Testis (tissue), 2 donors: ENCODE measurements at regions not wholly inside any gene's neighbourhood (a gene's known extent, or its start where the extent isn't known, plus 50 kb on each side); places are given as distances from the start of the nearest gene placed in this dataset.

Source experiments
- DNase-seq: peaks from one replicate; pipeline ENCODE4 v3.0.0-alpha.2; 2019
- H3K27ac ChIP-seq, 2 donors: fragments of 200-600 bp; sonication (generic); one replicate each; pipeline ENCODE4 v1.5.1; 2019
- H3K27me3 ChIP-seq: fragments of 200-600 bp; sonication (generic); one replicate; pipeline ENCODE4 v1.5.1; 2019
- H3K36me3 ChIP-seq: fragments of 200-600 bp; sonication (generic); one replicate; pipeline ENCODE4 v1.5.1; 2017; ENCODE audit warnings: low read depth; ENCODE audit errors: missing control alignments
- H3K4me1 ChIP-seq: fragments of 200-600 bp; sonication (generic); one replicate; pipeline ENCODE4 v1.5.1; 2019
- H3K4me3 ChIP-seq, 2 donors: fragments of 200-600 bp; sonication (generic); one replicate each; pipeline ENCODE4 v1.5.1; 2017 to 2019
- H3K9me3 ChIP-seq: fragments of 200-600 bp; sonication (generic); one replicate; pipeline ENCODE4 v1.5.1; 2017
- POLR2A ChIP-seq: fragments of 450-650 bp; IDR thresholded peaks from one replicate; pipeline ENCODE4 v1.6.1; 2017; ENCODE audit warnings: antibody characterized with exemption, mild to moderate bottlenecking, moderate library complexity
- WGBS, 2 donors: methylation state at CpG; one replicate each; pipeline ENCODE4 v1.1.5; 2018; 5-methylcytosine and 5-hydroxymethylcytosine counted together
- intact Hi-C: fragments of 100-400 bp; cut with DNase I; formaldehyde crosslinking; loops from one replicate; pipeline ENCODE4 v1.15.1; 2023; ENCODE audit warnings: low total_unique reads
- TF ChIP-seq, protein P1 (sequence below), 3 experiments: fragments of 450-650 bp in 2 of 3; fragments of 200-600 bp in 1 of 3; sonication (generic) in 1 of 3; IDR thresholded peaks; one replicate each; pipeline ENCODE4 v1.5.1; 2016 to 2019; ENCODE audit warnings: antibody characterized with exemption in 3 of 3, mild to moderate bottlenecking in 2 of 3, moderate library complexity in 1 of 3

DNA sequence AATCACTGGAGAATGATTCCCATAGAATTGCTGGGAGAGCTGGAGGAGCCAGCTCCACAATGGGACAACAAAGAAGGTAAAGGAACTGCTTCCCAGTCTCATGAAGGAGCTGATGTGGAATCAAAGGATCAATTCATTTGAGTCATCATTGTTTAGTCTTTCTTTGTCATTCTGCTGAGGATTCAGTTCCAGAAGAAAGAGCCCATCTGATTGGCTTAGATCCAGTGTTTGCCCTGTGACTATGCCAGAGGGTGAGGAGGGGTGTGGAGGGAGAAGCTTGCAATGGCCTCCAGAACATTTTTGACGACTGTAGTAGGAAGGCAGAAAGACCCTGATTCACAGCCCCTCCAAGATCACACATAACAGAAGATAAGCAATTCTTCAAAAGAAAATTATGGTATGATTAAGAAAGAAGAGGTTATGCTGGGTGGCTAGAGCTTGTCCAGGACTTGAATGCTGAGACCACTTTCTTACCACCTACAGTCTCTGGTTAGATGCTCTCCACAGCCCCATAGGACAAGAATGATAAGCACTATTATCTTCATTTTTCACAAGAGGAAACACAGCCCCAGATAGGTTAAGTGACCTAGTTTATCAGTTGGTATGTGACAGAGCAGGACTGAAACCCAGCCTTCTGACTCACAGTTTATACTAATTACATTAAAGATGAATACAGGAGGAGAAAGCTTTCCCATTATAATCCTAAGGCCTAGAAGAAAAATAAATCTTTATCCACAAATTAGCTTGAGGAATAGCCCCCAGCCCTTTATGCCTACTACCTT lies 363.1 kb downstream of the PRELID2 start:
- WGBS, 2 donors: 74 to 78% methylated on average over 1 of the region's 1 CpG
- no peak for DNase-seq
- no peaks in the 10 kb centered on the region for H3K36me3 ChIP-seq
- TF ChIP-seq, protein P1, sequence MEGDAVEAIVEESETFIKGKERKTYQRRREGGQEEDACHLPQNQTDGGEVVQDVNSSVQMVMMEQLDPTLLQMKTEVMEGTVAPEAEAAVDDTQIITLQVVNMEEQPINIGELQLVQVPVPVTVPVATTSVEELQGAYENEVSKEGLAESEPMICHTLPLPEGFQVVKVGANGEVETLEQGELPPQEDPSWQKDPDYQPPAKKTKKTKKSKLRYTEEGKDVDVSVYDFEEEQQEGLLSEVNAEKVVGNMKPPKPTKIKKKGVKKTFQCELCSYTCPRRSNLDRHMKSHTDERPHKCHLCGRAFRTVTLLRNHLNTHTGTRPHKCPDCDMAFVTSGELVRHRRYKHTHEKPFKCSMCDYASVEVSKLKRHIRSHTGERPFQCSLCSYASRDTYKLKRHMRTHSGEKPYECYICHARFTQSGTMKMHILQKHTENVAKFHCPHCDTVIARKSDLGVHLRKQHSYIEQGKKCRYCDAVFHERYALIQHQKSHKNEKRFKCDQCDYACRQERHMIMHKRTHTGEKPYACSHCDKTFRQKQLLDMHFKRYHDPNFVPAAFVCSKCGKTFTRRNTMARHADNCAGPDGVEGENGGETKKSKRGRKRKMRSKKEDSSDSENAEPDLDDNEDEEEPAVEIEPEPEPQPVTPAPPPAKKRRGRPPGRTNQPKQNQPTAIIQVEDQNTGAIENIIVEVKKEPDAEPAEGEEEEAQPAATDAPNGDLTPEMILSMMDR (IDR thresholded peaks at IDR 0.05): no peak
- TF ChIP-seq POLR2A: no peak
- H3K4me1 ChIP-seq: no peaks in the 10 kb centered on the region
- H3K9me3 ChIP-seq: no peaks in the 10 kb centered on the region
- H3K27ac ChIP-seq: no peak overlapping the region
- H3K27me3 ChIP-seq: no peaks in the 10 kb centered on the region
- intact Hi-C loops: no loop called here
- H3K4me3 ChIP-seq: no peak overlapping the region

DNA sequence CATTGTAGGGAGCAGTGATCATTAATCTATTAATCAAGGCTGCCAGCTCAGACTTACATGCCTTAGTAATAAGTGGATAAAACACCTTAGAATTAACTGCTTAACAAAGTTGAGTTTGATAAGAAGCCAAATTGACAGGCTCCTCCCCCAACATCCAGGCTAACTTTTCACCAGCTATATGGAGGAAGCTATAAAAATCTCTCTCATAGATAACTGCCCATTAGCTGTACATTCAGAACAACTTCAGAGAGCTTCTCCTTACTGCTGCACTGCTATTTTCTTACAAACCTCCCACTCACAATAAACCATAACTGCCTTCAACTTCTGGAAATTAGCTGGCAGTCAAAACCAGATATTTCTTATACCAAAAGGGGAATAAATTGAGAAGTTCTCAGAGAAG lies 364.1 kb downstream of the PRELID2 start:
- Histone ChIP-seq H3K36me3 (no peaks in the 10 kb centered on the region), H3K4me3 (no peak overlapping the region), H3K4me1 (no peaks in the 10 kb centered on the region), H3K27me3 (no peaks in the 10 kb centered on the region), H3K27ac (no peak overlapping the region), H3K9me3 (no peaks in the 10 kb centered on the region)
- intact Hi-C loops: no loop called here
- no peak for TF ChIP-seq POLR2A
- TF ChIP-seq, protein P1 (IDR thresholded peaks at IDR 0.05): no peak
- no peak for DNase-seq

DNA sequence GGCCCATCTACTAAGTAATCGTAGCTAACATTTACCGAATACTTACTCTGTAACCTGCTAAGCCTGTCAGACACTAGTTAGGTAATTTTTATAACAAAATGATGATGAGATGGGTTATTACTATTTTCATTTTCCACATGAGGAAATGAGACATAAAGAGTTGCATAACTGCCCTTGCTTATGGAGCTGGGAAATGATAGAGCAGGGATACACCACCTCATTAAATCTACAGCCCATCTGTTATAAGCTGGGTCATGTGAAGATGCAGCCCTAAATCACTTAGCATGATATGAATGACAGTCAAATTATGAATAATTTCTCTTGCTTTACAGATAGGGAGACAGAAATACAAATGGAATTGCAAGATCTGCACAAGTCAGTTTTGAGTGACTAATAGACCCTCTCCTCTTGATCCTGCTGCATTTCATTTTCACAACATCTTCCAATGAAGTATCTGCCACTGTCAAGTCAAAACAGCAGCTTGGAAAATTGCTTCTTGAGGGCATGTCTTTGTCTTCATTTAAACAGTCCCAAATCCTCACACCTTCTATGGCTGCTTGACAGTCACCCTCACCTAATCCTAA lies 364.7 kb downstream of the PRELID2 start:
- no peaks in the 10 kb centered on the region for H3K36me3 ChIP-seq
- H3K27ac ChIP-seq: no peak overlapping the region
- no peak overlapping the region for H3K4me3 ChIP-seq
- no peak for DNase-seq
- TF ChIP-seq POLR2A: no peak
- TF ChIP-seq, protein P1 (IDR thresholded peaks at IDR 0.05): no peak
- intact Hi-C loops: no loop called here
- no peaks in the 10 kb centered on the region for H3K4me1 ChIP-seq
- no peaks in the 10 kb centered on the region for H3K27me3 ChIP-seq
- 85% methylated on average over 2 of the region's 2 CpGs for WGBS, 2 donors
- H3K9me3 ChIP-seq: no peaks in the 10 kb centered on the region

DNA sequence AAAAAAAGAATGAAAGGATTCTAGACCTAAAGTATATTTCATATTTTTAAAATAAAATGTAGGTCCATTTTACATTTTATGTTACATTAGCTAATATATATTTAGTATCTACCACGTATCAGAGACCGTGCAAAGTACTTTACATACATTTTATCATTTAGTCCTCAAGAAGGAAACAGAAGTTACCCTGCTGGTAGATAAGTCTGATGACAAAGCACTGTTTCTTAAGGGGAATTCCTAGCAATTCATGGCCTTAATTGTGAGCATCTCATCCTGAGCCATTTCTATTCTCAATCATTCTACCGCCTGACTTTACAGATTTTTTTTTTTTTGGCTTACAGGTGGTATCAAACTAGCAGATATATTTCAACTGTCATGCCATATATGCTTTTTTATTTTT lies 367.7 kb downstream of the PRELID2 start:
- H3K4me3 ChIP-seq: no peak overlapping the region
- 83 to 96% methylated on average over 3 of the region's 3 CpGs for WGBS, 2 donors
- no peak overlapping the region for H3K27ac ChIP-seq
- no peak for DNase-seq
- no peaks in the 10 kb centered on the region for H3K9me3 ChIP-seq
- no peaks in the 10 kb centered on the region for H3K27me3 ChIP-seq
- intact Hi-C loops: no loop called here
- TF ChIP-seq, protein P1 (IDR thresholded peaks at IDR 0.05): no peak
- no peak for TF ChIP-seq POLR2A
- no peaks in the 10 kb centered on the region for H3K4me1 ChIP-seq
- no peaks in the 10 kb centered on the region for H3K36me3 ChIP-seq

DNA sequence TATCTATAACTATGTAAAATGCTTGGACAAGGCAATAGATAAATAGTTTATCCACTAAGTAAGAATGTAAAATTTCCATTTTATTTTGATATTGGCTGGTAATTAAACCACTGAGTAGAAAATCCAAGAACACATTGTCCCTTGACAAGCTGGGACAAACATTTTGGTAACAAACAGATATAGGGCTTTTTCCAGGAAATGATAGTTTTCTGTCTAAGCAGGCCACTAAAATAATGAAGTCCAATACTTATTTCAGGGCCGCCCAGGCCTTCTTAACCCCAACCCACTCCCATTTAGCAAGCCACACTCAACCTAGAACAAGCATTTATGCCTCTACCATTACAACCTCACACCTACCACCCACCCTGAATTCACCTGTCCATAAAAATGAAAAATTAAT lies 368.6 kb downstream of the PRELID2 start:
- no peaks in the 10 kb centered on the region for H3K4me1 ChIP-seq
- intact Hi-C loops: no loop called here
- DNase-seq: no peak
- no peak overlapping the region for H3K4me3 ChIP-seq
- no peaks in the 10 kb centered on the region for H3K36me3 ChIP-seq
- no peaks in the 10 kb centered on the region for H3K27me3 ChIP-seq
- no peak overlapping the region for H3K27ac ChIP-seq
- 56 to 58% methylated on average over 1 of the region's 1 CpG for WGBS, 2 donors
- TF ChIP-seq, protein P1 (IDR thresholded peaks at IDR 0.05): no peak
- no peak for TF ChIP-seq POLR2A
- H3K9me3 ChIP-seq: no peaks in the 10 kb centered on the region
